M059J (cell line): ENCODE measurements at regions not wholly inside any gene's neighbourhood (a gene's known extent, or its start where the extent isn't known, plus 50 kb on each side); places are given as distances from the start of the nearest gene placed in this dataset.
A peak's percentile ranks its signal among the peaks of the same experiment; 100 is the strongest.

Experiments
- DNase-seq: peaks from one replicate; pipeline ENCODE4 v3.0.0-alpha.2; 2012; ENCODE audit warnings: low read depth

GRCh38 chr2:14524041-14524802 is 108.3 kb upstream of the LRATD1 start:
- DNase-seq, result peak; percentile 74

GRCh38 chr2:14524803-14525080 is 107.8 kb upstream of the LRATD1 start:
- DNase-seq, result peak; percentile 64

GRCh38 chr2:14530506-14530905 is 102.0 kb upstream of the LRATD1 start:
- no peak for DNase-seq

GRCh38 chr2:14533131-14533757 is 99.3 kb upstream of the LRATD1 start:
- no peak for DNase-seq

GRCh38 chr2:14535156-14535555 is 97.4 kb upstream of the LRATD1 start:
- DNase-seq, result no peak

GRCh38 chr2:14536976-14537375 is 95.5 kb upstream of the LRATD1 start:
- no peak for DNase-seq

- no peak for DNase-seq
Observed at GRCh38 chr2:14540015-14540414, 92.5 kb upstream of the LRATD1 start.

GRCh38 chr2:14543284-14543683 is 89.2 kb upstream of the LRATD1 start:
- DNase-seq, result peak; percentile 37

- DNase-seq, result no peak
Observed at GRCh38 chr2:14544247-14544646, 88.3 kb upstream of the LRATD1 start.

- DNase-seq, result no peak
Observed at GRCh38 chr2:14547830-14548229, 84.7 kb upstream of the LRATD1 start.

- DNase-seq, result no peak
Observed at GRCh38 chr2:14550658-14551057, 81.9 kb upstream of the LRATD1 start.

GRCh38 chr2:14551069-14551468 is 81.4 kb upstream of the LRATD1 start:
- DNase-seq, result no peak

GRCh38 chr2:14552286-14552685 is 80.2 kb upstream of the LRATD1 start:
- DNase-seq, result no peak

- no peak for DNase-seq
Observed at GRCh38 chr2:14552818-14553217, 79.7 kb upstream of the LRATD1 start.

GRCh38 chr2:14554849-14555545 is 77.5 kb upstream of the LRATD1 start:
- DNase-seq, result no peak

GRCh38 chr2:14557111-14557510 is 75.4 kb upstream of the LRATD1 start:
- no peak for DNase-seq

GRCh38 chr2:14557916-14558315 is 74.6 kb upstream of the LRATD1 start:
- no peak for DNase-seq

GRCh38 chr2:14558335-14558919 is 74.1 kb upstream of the LRATD1 start:
- no peak for DNase-seq

GRCh38 chr2:14560716-14561115 is 71.8 kb upstream of the LRATD1 start:
- no peak for DNase-seq

- DNase-seq, result no peak
Observed at GRCh38 chr2:14563324-14563723, 69.2 kb upstream of the LRATD1 start.

- no peak for DNase-seq
Observed at GRCh38 chr2:14565666-14566065, 66.9 kb upstream of the LRATD1 start.

GRCh38 chr2:14567561-14567960 is 65.0 kb upstream of the LRATD1 start:
- no peak for DNase-seq

- no peak for DNase-seq
Observed at GRCh38 chr2:14569294-14569693, 63.2 kb upstream of the LRATD1 start.
